Mucosa of descending colon (tissue), 3 donors: ENCODE measurements at regions not wholly inside any gene's neighbourhood (a gene's known extent, or its start where the extent isn't known, plus 50 kb on each side); places are given as distances from the start of the nearest gene placed in this dataset.

Experiments
- ATAC-seq: fragments of 200-7000 bp; cut with Tn5 transposase; one replicate; pipeline ENCODE4 v1.9.1; 2020; ENCODE audit warnings: mild to moderate bottlenecking, moderate library complexity
- DNase-seq, 3 donors: peaks; one replicate each; pipeline ENCODE4 v3.0.0-alpha.2; 2020
- H3K36me3 ChIP-seq: fragments of 200-600 bp; one replicate; pipeline ENCODE4 v1.8.0; 2021; ENCODE audit warnings: low read depth, mild to moderate bottlenecking
- H3K4me1 ChIP-seq: fragments of 200-600 bp; one replicate; pipeline ENCODE4 v1.8.0; 2021; ENCODE audit warnings: low read depth, mild to moderate bottlenecking
- H3K4me3 ChIP-seq: fragments of 200-600 bp; one replicate; pipeline ENCODE4 v1.8.0; 2021; ENCODE audit warnings: mild to moderate bottlenecking
- H3K9me3 ChIP-seq: fragments of 200-600 bp; one replicate; pipeline ENCODE4 v1.8.0; 2021; ENCODE audit warnings: mild to moderate bottlenecking
- CTCF ChIP-seq: fragments of 200-600 bp; IDR thresholded peaks from one replicate; pipeline ENCODE4 v1.8.0; 2022; ENCODE audit warnings: antibody characterized with exemption, mild to moderate bottlenecking
- intact Hi-C, 2 donors: fragments of 100-400 bp; cut with DNase I in 1 of 2; cut with micrococcal nuclease in 1 of 2; formaldehyde crosslinking; loops; one replicate each; pipeline versions ENCODE4 v1.11.0 to v1.11.1; 2022; cut with DNase I, micrococcal nuclease
- donor health status: DM: no; HTN: no; CAD: no; lungs with moderate emphysema.
- donor health status: DM: no; HTN: no; CAD: no.
- donor health status: DM: no; HTN: yes; CAD: no.

- intact Hi-C loops = no loop called here
- no peaks in the 10 kb centered on the region for H3K36me3 ChIP-seq
- TF ChIP-seq CTCF = no peak
- H3K4me3 ChIP-seq = no peak overlapping the region
- DNase-seq (no peak), ATAC-seq (no peak)
- no peaks in the 10 kb centered on the region for H3K9me3 ChIP-seq
- no peaks in the 10 kb centered on the region for H3K4me1 ChIP-seq
Observed at GRCh38 chr5:164869325-164869724, 1363.9 kb downstream of the MAT2B start.

- peaks cover 7% of the 10 kb centered on the region for H3K9me3 ChIP-seq
- TF ChIP-seq CTCF = no peak
- DNase-seq (no peak), ATAC-seq (no peak)
- H3K4me1 ChIP-seq = no peaks in the 10 kb centered on the region
- intact Hi-C loops = no loop called here
- no peaks in the 10 kb centered on the region for H3K36me3 ChIP-seq
- no peak overlapping the region for H3K4me3 ChIP-seq
Observed at GRCh38 chr5:164876793-164877192, 1371.4 kb downstream of the MAT2B start.

GRCh38 chr5:164881442-164881841 is 1376.0 kb downstream of the MAT2B start:
- no peak for TF ChIP-seq CTCF
- no peaks in the 10 kb centered on the region for H3K4me1 ChIP-seq
- H3K9me3 ChIP-seq = peaks cover 4% of the 10 kb centered on the region
- ATAC-seq = no peak
- H3K4me3 ChIP-seq = no peak overlapping the region
- no peaks in the 10 kb centered on the region for H3K36me3 ChIP-seq
- intact Hi-C loops = no loop called here
- peak in 1 of 3 donors; percentile 36 for DNase-seq

GRCh38 chr5:164885179-164885578 is 1379.8 kb downstream of the MAT2B start:
- Histone ChIP-seq H3K4me1 (no peaks in the 10 kb centered on the region), H3K4me3 (no peak overlapping the region), H3K9me3 (peaks cover 4% of the 10 kb centered on the region), H3K36me3 (no peaks in the 10 kb centered on the region)
- no peak for DNase-seq
- no peak for TF ChIP-seq CTCF
- intact Hi-C loops = no loop called here
- ATAC-seq = no peak

GRCh38 chr5:164893071-164893470 is 1387.7 kb downstream of the MAT2B start:
- no peak for TF ChIP-seq CTCF
- H3K4me1 ChIP-seq = no peaks in the 10 kb centered on the region
- H3K9me3 ChIP-seq = peaks cover 16% of the 10 kb centered on the region
- no peak for DNase-seq
- intact Hi-C loops = no loop called here
- H3K4me3 ChIP-seq = no peak overlapping the region
- H3K36me3 ChIP-seq = no peaks in the 10 kb centered on the region
- ATAC-seq = no peak

GRCh38 chr5:164898705-164899104 is 1393.3 kb downstream of the MAT2B start:
- H3K36me3 ChIP-seq = no peaks in the 10 kb centered on the region
- H3K4me3 ChIP-seq = no peak overlapping the region
- DNase-seq (no peak), ATAC-seq (no peak)
- TF ChIP-seq CTCF = no peak
- intact Hi-C loops = no loop called here
- H3K4me1 ChIP-seq = no peaks in the 10 kb centered on the region
- peaks cover 8% of the 10 kb centered on the region for H3K9me3 ChIP-seq
